ENCODE measurements at regions not wholly inside any gene's neighbourhood (a gene's known extent, or its start where the extent isn't known, plus 50 kb on each side); places are given as distances from the start of the nearest gene placed in this dataset.

DNA sequence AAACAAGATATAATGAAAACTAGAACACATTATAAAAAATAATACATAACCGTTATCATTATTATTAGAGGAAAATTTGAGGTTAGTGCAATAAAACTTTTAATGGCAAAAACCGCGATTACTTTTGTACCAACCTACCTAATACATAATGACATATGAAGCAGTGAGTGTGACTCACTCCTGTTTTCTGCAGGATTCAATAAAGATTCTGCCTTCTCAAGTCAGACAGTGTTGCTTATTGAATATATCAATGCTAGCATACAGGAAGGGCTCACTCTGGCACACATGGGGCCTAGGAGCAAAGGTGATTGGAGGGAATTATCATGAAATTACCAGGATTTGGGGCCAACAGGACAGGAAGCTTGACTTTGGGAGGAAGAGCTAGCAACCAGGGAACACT is 230.8 kb upstream of the CEP162 start:
- H3K4me3 ChIP-seq (ENCODE audit: low read depth, low read length), result no peak overlapping the region

GRCh38 chr6:84457276-84457675 is 229.8 kb upstream of the CEP162 start:
- TF ChIP-seq, protein P1, sequence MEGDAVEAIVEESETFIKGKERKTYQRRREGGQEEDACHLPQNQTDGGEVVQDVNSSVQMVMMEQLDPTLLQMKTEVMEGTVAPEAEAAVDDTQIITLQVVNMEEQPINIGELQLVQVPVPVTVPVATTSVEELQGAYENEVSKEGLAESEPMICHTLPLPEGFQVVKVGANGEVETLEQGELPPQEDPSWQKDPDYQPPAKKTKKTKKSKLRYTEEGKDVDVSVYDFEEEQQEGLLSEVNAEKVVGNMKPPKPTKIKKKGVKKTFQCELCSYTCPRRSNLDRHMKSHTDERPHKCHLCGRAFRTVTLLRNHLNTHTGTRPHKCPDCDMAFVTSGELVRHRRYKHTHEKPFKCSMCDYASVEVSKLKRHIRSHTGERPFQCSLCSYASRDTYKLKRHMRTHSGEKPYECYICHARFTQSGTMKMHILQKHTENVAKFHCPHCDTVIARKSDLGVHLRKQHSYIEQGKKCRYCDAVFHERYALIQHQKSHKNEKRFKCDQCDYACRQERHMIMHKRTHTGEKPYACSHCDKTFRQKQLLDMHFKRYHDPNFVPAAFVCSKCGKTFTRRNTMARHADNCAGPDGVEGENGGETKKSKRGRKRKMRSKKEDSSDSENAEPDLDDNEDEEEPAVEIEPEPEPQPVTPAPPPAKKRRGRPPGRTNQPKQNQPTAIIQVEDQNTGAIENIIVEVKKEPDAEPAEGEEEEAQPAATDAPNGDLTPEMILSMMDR (IDR thresholded peaks at IDR 0.05; ENCODE audit: insufficient read depth, low read depth, low read length), result no peak
- H3K4me3 ChIP-seq (ENCODE audit: low read depth, low read length), result no peak overlapping the region
- POLR2A ChIA-PET, result no interaction called here
- H3K27me3 ChIP-seq (ENCODE audit: control insufficient read depth, insufficient read depth, low read length), result no peaks in the 10 kb centered on the region
- CTCF ChIA-PET, result interaction anchor here (1.2 kb wide), 1 partner anchor 169 kb away, joined by 3 read pairs; no protein-coding TSS in a partner anchor
- no peak for DNase-seq (ENCODE audit: low read depth)
- no peaks in the 10 kb centered on the region for H3K36me3 ChIP-seq (ENCODE audit: control insufficient read depth, insufficient read depth, low read length)

More for the DNA sequence above, 230.8 kb upstream of the CEP162 start:
- DNase-seq (ENCODE audit: low read depth), result no peak
- ChIA-PET POLR2A (no interaction called here), CTCF (interaction anchor here (1.2 kb wide), 1 partner anchor 168 kb away, joined by 3 read pairs; no protein-coding TSS in a partner anchor)
- no peaks in the 10 kb centered on the region for H3K36me3 ChIP-seq (ENCODE audit: control insufficient read depth, insufficient read depth, low read length)
- TF ChIP-seq, protein P1 (IDR thresholded peaks at IDR 0.05; ENCODE audit: insufficient read depth, low read depth, low read length), result no peak
- H3K27me3 ChIP-seq (ENCODE audit: control insufficient read depth, insufficient read depth, low read length), result no peaks in the 10 kb centered on the region

DNA sequence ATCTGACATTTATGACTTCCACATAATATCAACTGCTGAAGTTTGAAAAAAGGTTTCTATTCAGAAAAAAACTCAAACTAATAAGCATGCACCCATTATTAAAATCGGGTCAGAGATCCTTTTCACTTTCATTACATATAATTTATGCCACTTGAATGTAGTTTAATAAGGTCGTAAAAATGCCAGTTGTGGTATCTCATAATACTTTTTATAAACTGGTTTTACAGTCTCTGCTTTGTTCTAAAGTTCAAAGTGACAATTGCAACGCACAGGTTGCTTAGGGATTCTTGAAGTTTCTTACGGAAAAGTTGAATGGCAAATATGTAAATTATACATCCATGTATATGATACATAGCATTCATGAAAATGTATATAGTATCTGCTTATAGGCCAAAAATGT is 229.4 kb upstream of the CEP162 start:
- ChIA-PET CTCF (no interaction called here), POLR2A (no interaction called here)
- TF ChIP-seq, protein P1 (IDR thresholded peaks at IDR 0.05; ENCODE audit: insufficient read depth, low read depth, low read length), result no peak
- H3K4me3 ChIP-seq (ENCODE audit: low read depth, low read length), result no peak overlapping the region
- no peaks in the 10 kb centered on the region for H3K36me3 ChIP-seq (ENCODE audit: control insufficient read depth, insufficient read depth, low read length)
- H3K27me3 ChIP-seq (ENCODE audit: control insufficient read depth, insufficient read depth, low read length), result no peaks in the 10 kb centered on the region
- no peak for DNase-seq (ENCODE audit: low read depth)

DNA sequence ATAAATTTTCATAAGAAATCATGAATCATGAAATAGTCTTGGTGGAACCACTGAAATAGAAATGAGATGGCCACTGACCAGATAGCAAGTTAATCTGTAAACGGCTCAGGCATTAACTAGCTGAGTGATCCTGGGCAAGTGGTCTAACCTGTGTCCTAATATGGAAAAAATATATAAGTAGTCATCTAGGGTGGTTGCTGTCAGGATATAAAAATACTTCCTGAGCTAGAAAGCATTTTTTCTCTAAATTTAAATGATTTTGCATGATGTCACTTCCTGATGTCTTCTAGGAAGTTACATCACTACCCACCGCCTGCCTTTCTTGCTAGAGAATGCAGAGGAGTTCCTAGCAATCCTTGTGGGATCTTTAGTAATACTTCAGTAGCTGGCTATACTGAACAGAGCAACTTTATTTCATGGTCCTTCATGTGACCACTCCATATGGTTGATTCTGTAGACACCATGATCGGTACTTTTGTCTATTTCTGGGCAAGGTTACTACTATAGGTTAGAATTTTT is 228.1 kb upstream of the CEP162 start:
- TF ChIP-seq, protein P1 (IDR thresholded peaks at IDR 0.05; ENCODE audit: insufficient read depth, low read depth, low read length), result no peak
- ChIA-PET CTCF (interaction anchor here (1.0 kb wide), 1 partner anchor 22 kb away, joined by 3 read pairs; no protein-coding TSS in a partner anchor), POLR2A (no interaction called here)
- Histone ChIP-seq H3K27me3 (ENCODE audit: control insufficient read depth, insufficient read depth, low read length) (no peaks in the 10 kb centered on the region), H3K36me3 (ENCODE audit: control insufficient read depth, insufficient read depth, low read length) (no peaks in the 10 kb centered on the region), H3K4me3 (ENCODE audit: low read depth, low read length) (no peak overlapping the region)
- no peak for DNase-seq (ENCODE audit: low read depth)

GRCh38 chr6:84453499-84453898 is 226.1 kb upstream of the CEP162 start:
- CTCF ChIA-PET, result no interaction called here
- H3K27me3 ChIP-seq (ENCODE audit: control insufficient read depth, insufficient read depth, low read length), result no peaks in the 10 kb centered on the region
- H3K4me3 ChIP-seq (ENCODE audit: low read depth, low read length), result no peak overlapping the region
- no peaks in the 10 kb centered on the region for H3K36me3 ChIP-seq (ENCODE audit: control insufficient read depth, insufficient read depth, low read length)
- POLR2A ChIA-PET, result no interaction called here
- TF ChIP-seq, protein P1 (IDR thresholded peaks at IDR 0.05; ENCODE audit: insufficient read depth, low read depth, low read length), result no peak
- DNase-seq (ENCODE audit: low read depth), result no peak

Data from BJ (cell line).